GM20431 (cell line): ENCODE measurements at regions not wholly inside any gene's neighbourhood (a gene's known extent, or its start where the extent isn't known, plus 50 kb on each side); places are given as distances from the start of the nearest gene placed in this dataset.

Experiments
- in situ Hi-C: fragments of 300-500 bp; cut with MseI, MboI; formaldehyde crosslinking; loops from one replicate; pipeline ENCODE4 v1.15.0; 2020; ENCODE audit warnings: low sequenced_read_pairs; ENCODE audit not compliant: unreplicated experiment

DNA sequence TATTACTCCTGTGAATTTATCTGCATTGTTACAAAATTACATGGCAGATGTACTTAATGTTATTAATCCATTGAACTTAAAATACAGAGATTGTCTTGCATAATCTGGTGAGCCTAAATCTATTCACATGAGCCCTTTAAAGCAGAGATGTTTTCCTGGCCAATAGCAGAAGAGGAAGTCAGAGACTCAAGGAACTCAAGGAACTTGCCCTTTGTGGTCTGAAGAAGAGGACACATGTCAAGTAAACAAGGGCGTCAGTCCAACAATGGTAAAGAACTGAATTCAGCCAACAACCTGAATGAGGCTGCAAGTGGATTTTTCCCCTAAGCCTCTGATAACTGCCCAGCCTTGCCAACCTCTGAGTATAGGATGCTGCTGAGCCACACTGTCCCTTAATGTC, 356.3 kb upstream of the PKDCC start:
- in situ Hi-C loops, result no loop called here

DNA sequence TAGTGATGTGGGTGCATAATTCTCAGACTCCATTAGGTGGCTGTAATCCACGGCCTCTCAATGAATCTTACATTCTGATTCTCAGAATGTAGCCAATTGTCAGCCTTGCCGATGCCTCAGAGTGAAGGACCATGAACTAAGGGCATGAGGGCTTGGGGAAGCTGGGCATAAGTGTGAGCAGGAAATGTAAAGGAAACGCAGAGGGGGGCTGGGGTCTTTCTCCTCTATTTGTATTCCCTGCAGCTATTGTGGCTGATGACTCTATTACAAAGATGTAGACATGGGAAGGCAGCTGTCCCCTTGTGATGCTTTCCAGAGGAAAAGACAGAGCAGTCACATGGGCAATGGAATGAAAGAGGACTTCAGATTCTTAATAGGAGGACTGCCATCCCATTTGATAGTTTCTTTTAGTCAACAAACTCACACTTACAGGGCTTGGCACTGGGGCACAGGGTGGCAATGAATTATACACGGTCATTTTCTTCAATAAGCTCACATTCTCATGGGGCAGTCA, 353.2 kb upstream of the PKDCC start:
- in situ Hi-C loops, result no loop called here

DNA sequence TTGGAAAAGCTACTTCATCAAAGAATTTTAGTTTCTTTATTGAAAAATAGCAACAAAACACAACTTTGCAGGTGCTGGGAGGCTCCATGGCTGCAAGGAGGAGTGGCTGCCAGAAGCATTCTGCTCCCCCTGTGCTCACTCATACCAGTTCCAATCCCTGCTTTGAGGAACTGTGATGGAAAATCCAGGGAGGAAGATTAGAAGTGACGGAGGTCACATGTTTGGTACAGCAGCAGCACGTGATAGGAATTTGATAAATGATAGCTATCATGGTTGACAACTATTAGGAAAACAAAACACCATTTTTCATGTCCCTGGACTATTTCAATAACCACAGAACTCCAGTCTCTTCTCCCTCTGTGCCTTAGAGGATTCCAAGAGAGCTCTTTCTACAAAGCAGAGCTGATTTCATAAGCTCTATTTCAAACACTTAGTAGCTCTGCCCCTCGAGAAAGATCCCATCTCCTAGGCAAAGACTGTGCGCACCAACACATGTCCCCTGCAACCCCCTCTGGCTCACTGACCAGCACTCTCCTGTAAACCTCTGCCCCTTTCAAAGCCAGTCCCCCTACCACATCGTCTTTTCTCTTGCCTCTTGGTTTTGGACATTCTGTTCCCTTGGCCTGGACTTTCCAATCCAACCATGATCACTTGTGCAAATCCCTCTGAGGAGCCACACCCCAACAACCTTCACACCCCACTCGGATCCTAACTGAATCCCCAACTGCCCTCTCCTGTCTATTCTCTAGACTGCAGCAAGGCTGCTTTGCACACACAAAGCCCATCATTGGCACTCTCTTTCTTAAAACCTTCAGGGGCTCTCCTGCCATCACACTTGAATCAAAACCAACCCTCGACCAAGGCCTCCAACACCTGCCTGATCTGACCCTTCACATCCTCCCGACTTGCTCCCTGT, 352.4 kb upstream of the PKDCC start:
- in situ Hi-C loops, result no loop called here

DNA sequence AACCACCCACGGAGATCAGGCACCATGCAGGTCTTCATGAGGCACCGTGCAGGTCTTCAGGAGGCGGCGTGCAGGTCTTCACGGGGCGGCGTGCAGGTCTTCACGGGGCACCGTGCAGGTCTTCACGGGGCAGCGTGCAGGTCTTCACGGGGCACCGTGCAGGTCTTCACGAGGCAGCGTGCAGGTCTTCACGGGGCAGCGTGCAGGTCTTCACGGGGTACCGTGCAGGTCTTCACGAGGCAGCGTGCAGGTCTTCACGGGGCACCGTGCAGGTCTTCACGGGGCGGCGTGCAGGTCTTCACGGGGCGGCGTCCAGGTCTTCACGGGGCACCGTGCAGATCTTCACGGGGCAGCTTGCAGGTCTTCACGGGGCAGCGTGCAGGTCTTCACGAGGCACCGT, 350.4 kb upstream of the PKDCC start:
- in situ Hi-C loops, result no loop called here

DNA sequence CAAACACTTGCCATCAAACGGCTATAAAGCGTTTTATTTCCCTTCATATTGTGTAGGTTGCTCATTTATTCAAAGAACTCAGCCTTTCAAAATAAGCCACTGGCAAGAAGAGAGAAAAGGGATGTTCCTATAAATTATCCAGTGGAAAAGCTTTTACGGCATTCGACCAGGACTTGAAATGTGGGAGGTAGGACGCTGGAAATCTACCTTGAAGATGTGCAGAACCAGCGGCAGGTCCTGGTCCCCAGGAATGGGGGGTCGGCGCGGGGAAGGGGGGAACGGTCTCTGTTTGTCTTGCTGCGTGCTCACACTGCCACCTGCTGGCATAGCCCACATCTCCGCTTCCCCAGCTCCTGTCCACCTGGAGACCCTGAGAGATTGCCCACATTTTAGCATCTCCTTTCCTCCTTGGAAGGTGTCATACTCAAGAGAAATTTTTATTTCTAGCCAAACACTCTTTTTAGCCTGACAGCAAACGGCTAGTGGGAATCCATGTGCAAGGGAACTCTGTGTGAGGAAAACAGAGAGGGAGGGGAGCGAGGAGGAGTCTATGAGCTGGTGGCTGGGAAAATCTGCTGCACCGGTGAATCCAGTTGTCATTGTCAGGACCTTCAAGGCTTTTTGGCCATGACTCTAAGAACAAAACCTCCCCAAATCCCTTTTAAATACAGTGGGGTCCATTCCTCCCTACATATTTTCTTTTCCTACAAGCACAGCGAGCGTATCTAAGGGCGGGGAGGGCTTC, 349.0 kb upstream of the PKDCC start:
- in situ Hi-C loops, result no loop called here

DNA sequence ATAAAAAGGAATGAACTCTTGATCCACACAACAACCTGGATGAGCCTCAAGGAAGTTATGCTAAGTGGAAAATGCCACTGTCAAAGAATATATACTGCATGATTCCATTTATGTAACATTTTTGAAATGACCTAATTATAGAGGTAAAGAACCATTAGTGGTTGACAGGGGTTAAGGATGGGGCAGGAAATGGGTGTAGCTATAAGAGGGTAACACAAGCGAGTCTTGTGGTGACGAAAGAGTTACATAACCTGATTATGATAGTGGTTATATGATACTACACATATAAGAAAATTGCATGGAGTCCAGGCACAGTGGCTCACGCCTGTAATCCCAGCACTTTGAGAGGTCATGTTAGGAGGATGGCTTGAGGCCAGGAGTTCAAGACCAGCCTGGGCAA, 346.6 kb upstream of the PKDCC start:
- in situ Hi-C loops, result no loop called here

DNA sequence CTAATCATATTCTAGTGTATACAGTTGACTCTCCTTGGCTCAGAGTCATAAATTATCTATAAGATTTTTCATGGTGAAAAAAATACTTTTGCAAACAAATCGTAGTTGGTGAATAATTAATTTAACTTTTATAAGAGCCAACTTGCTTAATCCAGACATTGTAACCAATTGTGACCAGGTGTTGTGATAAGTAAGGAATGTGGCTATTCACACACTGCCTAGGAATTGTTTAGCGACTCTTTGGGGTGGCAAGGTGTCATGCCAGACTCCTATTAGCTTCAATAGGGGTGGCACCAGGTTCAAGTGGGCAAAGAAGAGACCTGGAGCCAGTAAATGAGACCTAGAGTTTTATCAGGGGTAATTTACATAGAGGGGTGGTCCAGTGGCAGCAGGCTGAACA, 344.7 kb upstream of the PKDCC start:
- in situ Hi-C loops, result no loop called here

DNA sequence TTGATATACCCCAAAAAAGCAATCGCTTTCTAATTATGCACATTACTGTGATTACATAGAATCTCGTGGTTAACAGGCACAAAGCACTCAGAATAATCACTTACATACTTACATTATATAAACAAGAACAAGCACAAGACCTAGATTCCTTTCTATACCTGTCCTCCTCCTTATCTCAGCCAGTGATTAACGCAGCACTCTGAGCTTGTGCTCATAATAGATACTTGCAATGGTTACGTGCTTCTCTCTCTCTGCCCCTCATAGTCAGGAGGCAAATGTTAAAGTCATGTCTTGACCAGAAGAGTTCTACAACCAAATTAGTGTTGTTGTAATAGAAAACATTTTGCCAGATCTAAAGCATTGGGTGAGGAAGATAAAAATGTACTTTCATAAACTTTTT, 342.2 kb upstream of the PKDCC start:
- in situ Hi-C loops, result no loop called here

DNA sequence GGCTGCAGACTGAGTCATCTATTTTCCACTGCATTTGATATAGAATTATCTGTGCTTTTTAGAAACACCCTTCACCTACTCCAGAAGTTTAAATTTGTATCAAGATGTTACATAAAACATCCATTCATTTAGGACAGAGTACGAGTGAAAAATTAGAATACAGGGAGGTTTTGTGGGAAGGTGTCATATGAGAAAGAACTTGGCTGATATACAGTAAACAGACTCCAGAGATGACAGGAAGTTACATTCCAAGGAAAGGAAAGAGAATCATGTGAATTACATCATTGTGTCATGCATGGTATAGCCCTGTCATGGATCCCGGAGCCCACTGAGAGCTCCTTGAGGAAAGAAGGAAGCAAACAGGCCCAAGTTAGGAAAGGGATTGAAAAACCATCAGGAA, 341.5 kb upstream of the PKDCC start:
- in situ Hi-C loops, result no loop called here

DNA sequence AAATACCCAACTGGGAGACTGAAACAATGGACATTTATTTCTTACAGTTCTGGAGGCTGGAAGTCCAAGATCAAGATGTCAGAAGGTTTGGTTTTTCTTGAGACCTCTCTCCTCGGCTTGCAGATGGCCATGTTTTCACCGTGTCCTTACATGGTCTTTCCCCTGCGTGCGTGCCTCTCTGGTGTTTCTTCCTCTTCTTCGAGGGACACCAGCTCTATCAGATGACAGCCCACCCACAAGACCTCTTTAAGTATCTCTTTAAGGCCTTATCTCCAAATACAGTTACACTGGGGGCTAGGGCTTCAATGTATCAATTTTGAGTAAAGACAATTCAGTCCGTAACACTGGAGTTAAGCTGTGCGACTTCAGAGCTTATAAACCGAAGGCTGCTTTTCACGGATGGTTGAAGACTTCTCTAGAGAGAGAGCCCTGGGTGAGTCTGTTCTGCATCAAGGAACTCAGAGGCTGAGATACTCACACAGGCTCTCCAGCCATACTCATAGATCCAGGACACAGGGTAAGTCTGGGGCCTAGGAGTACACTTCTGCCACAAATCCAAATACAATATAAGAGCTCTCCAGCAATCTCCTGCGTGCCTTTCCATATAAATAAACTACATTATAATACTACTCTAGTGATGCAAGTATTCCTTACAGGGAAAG, 339.9 kb upstream of the PKDCC start:
- in situ Hi-C loops, result no loop called here

DNA sequence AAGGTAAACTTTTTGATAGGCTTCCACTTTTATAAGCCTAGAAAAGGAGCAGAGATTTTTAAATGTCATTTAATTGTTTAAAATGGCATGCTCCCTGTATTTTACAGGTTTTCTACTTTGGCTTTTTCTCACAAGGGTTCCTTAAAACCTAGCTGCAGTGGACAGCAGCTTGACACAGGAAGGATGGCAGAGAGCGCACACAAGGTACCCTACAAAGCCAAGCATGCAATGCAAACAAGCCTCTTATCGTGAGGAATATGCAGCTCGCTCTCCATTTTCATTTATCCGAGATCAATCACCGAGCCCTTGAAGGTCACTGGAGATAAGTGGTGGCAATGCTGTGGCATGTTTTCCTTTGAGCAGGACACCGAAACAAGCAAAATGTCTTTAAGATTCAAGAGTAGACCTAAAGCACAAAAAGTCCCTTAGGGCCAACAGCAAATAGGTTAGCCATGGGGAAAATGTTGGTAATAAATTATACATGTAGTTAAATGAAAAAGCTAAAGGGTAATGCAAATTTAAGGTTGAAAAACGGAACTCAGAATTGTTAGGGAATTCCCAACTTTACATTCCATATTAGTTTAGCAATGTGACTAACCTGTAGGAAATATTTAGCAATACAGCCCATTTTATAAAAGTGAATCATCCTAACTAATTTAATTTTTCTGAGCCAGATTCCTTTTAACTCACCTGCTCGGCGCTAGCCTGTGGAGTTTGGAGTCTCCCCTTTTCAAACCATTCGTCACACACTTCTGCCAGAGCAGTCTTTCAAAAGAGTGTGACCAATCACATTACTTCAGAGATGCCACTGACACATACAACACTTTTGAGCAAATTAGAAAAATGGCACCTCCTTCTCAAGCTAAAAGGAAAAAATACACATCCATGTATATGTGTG, 337.9 kb upstream of the PKDCC start:
- in situ Hi-C loops, result no loop called here

DNA sequence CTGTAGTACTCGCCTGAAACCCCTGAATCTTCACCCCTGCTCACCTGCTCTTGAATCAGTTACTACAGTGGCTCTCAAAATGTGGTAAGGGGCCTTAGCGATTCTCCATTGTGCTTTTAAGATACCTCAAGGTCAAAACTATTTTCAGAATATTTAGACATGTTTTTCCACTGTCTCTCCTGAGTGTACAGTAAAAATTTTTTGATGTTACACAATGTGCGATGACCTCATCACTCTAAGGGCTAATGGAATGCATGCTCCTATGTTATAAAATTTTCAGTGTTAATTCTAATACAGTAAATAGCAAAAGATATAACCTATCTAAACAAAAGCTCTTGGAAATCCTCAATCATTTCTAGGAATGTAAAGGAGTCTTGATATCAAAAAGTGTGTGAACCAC, 336.9 kb upstream of the PKDCC start:
- in situ Hi-C loops, result no loop called here

DNA sequence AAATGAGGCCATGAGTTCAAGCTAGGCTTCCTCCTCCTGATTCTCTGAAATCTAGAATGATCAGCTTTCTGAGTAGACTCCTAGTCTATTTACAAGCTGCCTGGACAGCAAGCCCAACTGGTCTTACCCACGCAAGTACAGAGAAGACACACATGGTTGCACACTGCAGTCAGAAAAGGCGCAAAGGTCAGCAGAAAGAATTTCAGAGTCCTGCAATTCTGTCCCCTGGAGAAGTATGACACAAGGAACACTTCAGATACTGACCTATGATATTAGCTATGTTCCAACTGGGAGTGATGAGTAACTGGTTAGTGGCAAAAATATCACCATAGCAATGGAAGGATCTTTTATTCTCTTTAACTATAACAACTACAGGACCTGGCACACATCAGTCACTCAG, 336.1 kb upstream of the PKDCC start:
- in situ Hi-C loops, result no loop called here

DNA sequence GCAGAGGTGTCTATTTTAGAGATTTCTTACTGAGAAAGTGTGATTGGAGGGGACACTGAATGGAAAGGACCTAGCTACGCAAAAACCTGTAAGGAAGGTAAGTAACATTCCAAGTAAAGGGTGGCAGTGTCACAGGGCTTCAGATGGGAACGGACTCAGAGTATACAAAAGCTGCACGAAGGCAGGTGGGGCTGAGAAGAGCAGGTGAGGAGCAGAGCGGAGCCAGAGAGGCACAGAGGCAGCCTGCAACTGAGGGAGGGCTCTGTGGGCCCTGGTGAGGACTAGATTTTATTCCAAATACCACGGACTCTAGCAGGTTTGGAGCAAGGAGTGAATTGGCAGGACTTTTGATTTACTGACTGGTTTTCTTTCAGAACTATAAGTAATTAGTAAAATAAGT, 331.3 kb upstream of the PKDCC start:
- in situ Hi-C loops, result no loop called here

DNA sequence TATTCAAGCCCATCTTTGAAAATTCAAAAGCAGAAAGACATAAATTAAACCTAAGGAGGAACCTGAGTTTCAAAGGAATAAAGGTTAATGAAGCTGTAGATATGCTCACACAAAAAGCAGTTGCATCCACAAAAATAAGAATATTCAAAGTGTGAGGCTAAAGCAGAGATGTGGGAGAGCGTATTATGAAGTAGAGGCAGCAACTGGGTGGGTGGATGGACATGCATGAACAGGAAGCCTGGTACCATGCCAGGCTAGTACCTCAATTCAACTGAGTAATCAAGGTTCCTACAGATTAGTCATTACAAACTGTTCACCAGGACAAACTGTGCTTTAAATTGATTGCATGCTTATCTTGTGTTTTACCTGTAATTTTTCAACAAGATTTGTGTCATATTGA, 330.0 kb upstream of the PKDCC start:
- in situ Hi-C loops, result no loop called here

DNA sequence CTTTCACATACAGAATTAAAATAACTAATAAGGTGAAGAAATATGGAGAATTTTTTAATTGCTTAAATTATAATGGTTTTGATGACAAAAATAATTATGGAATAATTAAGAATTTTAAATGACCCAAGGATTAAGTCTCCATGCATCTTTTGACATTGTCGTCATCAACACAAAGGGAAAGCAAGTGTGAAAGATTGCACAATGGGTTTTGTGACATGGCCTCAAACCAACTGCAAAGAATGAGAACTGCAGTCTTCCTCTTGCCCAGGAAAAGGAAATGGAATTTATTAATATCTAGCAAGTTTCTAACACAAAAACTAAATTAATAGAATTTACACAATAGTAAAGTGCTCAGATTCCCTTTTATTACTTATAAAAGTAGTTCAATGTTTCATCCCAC, 329.1 kb upstream of the PKDCC start:
- in situ Hi-C loops, result no loop called here

DNA sequence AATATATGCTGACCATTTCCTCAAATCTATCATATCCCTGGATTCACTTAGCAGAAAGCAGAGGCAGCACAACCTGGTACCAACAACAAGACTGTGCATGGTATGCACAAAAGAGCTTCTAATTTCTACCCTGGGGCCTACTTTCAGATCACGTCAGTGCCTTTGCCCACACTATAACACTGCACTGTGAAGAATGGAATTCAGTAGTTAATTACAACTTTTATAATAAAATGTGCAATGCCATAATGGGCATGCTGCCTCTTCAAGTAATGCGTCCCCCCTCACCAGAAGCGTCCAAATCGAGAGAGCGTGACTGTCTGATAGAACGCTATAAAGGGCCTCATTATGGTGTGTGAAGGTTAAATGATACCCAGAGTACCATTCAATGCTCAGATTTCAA, 328.1 kb upstream of the PKDCC start:
- in situ Hi-C loops, result no loop called here

DNA sequence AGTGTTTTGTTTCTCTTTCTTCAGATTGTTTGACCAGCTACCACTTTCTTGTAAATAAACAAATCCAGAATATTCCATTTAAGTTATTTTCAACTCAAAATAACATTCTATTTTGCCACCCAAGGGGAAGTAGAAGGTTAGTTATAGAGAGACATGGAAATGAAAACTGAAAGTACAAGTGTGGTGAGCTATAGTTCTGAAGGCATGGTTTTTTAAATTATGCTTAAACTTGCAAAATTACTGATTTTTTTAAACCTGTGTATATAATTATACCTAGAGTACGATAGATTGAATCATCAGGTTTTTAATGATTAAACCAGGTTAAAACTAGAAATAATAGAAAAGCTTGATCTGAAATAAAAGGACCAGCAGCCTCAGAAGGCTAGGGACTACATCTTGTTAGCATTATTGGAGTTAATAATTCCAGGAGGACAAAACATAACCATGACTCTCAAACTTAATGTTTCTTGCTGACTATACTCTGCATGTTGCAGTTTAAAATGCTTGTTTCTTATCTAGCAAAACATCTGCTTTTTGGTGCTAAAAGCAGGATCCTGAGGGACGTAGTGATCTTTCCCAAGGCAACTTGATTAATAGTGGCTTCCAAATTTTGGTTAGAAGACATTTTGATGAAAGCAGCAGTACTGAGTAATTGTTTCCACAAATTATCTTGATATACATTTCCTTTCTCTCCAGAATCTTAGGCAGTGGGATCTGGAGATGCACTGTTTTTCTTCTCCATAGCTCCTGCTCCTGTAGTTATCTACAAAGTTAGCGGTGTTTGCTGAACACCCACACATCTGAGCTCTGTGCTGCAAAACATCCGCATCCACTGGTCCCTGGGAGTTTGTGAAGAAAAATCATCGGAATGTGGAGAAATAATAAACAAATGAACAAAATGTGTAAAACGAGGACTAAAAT, 327.2 kb upstream of the PKDCC start:
- in situ Hi-C loops, result no loop called here
